DOHH2 (cell line): ENCODE measurements at regions not wholly inside any gene's neighbourhood (a gene's known extent, or its start where the extent isn't known, plus 50 kb on each side); places are given as distances from the start of the nearest gene placed in this dataset.

Source experiments
- H3F3A ChIP-seq: fragments of 200-600 bp; sonication (generic), shearing (Covaris generic); 2 replicates; pipeline ENCODE4 v1.6.0; 2016; ENCODE audit warnings: antibody characterized with exemption, mild to moderate bottlenecking; ENCODE audit not compliant: control insufficient read depth, insufficient read depth
- H3K27ac ChIP-seq: fragments of 200-600 bp; sonication (generic); 2 replicates; pipeline ENCODE4 v1.5.1; 2014; ENCODE audit warnings: low read depth, mild to moderate bottlenecking, low read length, moderate library complexity
- H3K27me3 ChIP-seq: fragments of 200-600 bp; sonication (generic); 2 replicates; pipeline ENCODE4 v1.6.1; 2014; ENCODE audit warnings: mild to moderate bottlenecking, low read length, mixed read lengths; ENCODE audit not compliant: control insufficient read depth
- H3K36me3 ChIP-seq: fragments of 200-600 bp; sonication (generic); 2 replicates; pipeline ENCODE4 v1.6.1; 2014; ENCODE audit warnings: mild to moderate bottlenecking, low read length, moderate library complexity, mixed read lengths; ENCODE audit not compliant: control insufficient read depth
- H3K4me1 ChIP-seq: fragments of 200-600 bp; sonication (generic); 2 replicates; pipeline ENCODE4 v1.6.1; 2014; ENCODE audit warnings: mild to moderate bottlenecking, low read length, mixed read lengths; ENCODE audit not compliant: control insufficient read depth
- H3K4me2 ChIP-seq: fragments of 200-600 bp; sonication (generic); 2 replicates; pipeline ENCODE4 v1.6.0; 2014; ENCODE audit warnings: mild to moderate bottlenecking, low read length, moderate library complexity
- H3K4me3 ChIP-seq: fragments of 200-600 bp; sonication (generic); 2 replicates; pipeline ENCODE4 v1.5.1; 2014; ENCODE audit warnings: mild to moderate bottlenecking, low read length, mixed read lengths
- H3K79me2 ChIP-seq: fragments of 200-600 bp; sonication (generic); 2 replicates; pipeline ENCODE4 v1.6.1; 2014; ENCODE audit warnings: mild to moderate bottlenecking, low read length, mixed read lengths; ENCODE audit not compliant: control insufficient read depth
- H3K9me2 ChIP-seq: fragments of 200-600 bp; sonication (generic); replicated peaks from 2 replicates; pipeline ENCODE4 v1.6.1; 2014; ENCODE audit warnings: mild to moderate bottlenecking, low read length, mixed read lengths; ENCODE audit not compliant: control insufficient read depth
- H3K9me3 ChIP-seq: fragments of 200-600 bp; sonication (generic); 2 replicates; pipeline ENCODE4 v1.6.1; 2014; ENCODE audit warnings: antibody characterized with exemption, low read length, mixed read lengths; ENCODE audit not compliant: control insufficient read depth, insufficient read depth
- H4K20me1 ChIP-seq: fragments of 200-600 bp; sonication (generic); 2 replicates; pipeline ENCODE4 v1.6.0; 2014; ENCODE audit warnings: low read depth, mild to moderate bottlenecking, antibody characterized with exemption, low read length, moderate library complexity; ENCODE audit not compliant: control insufficient read depth, insufficient read depth
- EZH2phosphoT487 ChIP-seq: fragments of 200-600 bp; sonication (generic); IDR thresholded peaks from 2 replicates; pipeline ENCODE4 v1.6.1; 2017; ENCODE audit warnings: borderline replicate concordance, mild to moderate bottlenecking, antibody characterized with exemption, low read length, moderate library complexity, mixed read lengths
- TF ChIP-seq, protein P1 (sequence below): fragments of 200-600 bp; sonication (generic); IDR thresholded peaks from one replicate; pipeline ENCODE4 v1.5.1; 2014; ENCODE audit warnings: antibody characterized with exemption, mild to moderate bottlenecking, low read depth, low read length; ENCODE audit not compliant: poor library complexity, severe bottlenecking

DNA sequence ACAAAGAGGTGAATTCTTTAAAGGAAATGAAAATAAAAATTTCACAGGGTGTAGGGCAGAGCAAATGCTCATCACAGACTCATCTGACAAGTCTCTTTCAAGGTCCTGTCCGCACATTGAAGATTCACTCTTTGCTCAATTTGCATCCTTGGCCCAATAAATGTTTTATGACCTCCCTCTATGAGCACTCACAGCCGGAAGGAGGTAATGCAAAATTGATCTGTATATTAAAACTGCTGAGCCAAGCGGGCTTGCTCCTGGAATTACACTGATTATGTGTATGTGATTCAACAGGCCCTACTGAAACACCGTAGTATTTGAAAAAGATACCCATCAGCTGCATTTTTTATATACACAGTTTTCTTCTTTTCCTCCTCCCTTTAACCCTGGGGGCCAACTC is 246.8 kb downstream of the IZUMO3 start:
- H3K36me3 ChIP-seq, result no peaks in the 10 kb centered on the region
- no peak overlapping the region for H3K27ac ChIP-seq
- no peaks in the 10 kb centered on the region for H4K20me1 ChIP-seq

DNA sequence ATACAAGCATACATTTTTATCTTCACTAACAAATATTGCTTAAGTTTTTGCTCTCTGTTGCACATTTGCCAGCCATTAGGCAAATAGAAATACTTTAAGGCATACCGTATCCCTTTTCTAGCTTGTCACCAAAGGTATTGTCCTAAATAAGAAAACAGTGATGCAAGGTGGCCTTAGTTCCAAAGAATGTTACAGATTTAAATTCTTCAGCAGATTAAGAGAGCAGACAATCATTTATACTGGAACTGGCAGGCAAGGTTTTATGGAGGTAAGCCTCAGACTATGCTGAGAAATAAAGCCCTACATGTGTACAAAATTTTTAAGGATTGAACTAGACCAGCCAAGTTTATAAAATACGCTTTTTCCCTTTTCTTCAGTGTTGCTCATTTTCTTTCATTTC is 247.8 kb downstream of the IZUMO3 start:
- H3K79me2 ChIP-seq, result no peaks in the 10 kb centered on the region

More for the DNA sequence above, 246.8 kb downstream of the IZUMO3 start:
- H3K4me1 ChIP-seq, result no peaks in the 10 kb centered on the region
- no peak overlapping the region for H3K4me2 ChIP-seq
- no peaks in the 10 kb centered on the region for H3K27me3 ChIP-seq
- no peaks in the 10 kb centered on the region for H3K9me2 ChIP-seq
- H3K79me2 ChIP-seq, result no peaks in the 10 kb centered on the region
- no peaks in the 10 kb centered on the region for H3K9me3 ChIP-seq
- H3F3A ChIP-seq, result no peaks in the 10 kb centered on the region
- TF ChIP-seq EZH2phosphoT487, result no peak
- TF ChIP-seq, protein P1, sequence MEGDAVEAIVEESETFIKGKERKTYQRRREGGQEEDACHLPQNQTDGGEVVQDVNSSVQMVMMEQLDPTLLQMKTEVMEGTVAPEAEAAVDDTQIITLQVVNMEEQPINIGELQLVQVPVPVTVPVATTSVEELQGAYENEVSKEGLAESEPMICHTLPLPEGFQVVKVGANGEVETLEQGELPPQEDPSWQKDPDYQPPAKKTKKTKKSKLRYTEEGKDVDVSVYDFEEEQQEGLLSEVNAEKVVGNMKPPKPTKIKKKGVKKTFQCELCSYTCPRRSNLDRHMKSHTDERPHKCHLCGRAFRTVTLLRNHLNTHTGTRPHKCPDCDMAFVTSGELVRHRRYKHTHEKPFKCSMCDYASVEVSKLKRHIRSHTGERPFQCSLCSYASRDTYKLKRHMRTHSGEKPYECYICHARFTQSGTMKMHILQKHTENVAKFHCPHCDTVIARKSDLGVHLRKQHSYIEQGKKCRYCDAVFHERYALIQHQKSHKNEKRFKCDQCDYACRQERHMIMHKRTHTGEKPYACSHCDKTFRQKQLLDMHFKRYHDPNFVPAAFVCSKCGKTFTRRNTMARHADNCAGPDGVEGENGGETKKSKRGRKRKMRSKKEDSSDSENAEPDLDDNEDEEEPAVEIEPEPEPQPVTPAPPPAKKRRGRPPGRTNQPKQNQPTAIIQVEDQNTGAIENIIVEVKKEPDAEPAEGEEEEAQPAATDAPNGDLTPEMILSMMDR, result no peak
- H3K4me3 ChIP-seq, result no peak overlapping the region

GRCh38 chr9:24296124-24296523 is 249.6 kb downstream of the IZUMO3 start:
- Histone ChIP-seq H3K4me1 (no peaks in the 10 kb centered on the region), H3K4me3 (no peak overlapping the region), H3K79me2 (no peaks in the 10 kb centered on the region), H4K20me1 (no peaks in the 10 kb centered on the region), H3K27me3 (no peaks in the 10 kb centered on the region), H3K9me2 (no peaks in the 10 kb centered on the region), H3F3A (no peaks in the 10 kb centered on the region), H3K9me3 (no peaks in the 10 kb centered on the region), H3K4me2 (no peak overlapping the region), H3K27ac (no peak overlapping the region), H3K36me3 (no peaks in the 10 kb centered on the region)
- TF ChIP-seq EZH2phosphoT487, result no peak
- TF ChIP-seq, protein P1, result no peak

More for the DNA sequence above, 247.8 kb downstream of the IZUMO3 start:
- Histone ChIP-seq H3K9me3 (no peaks in the 10 kb centered on the region), H3K9me2 (no peaks in the 10 kb centered on the region), H3K4me1 (no peaks in the 10 kb centered on the region), H3K27ac (no peak overlapping the region), H4K20me1 (no peaks in the 10 kb centered on the region), H3K27me3 (no peaks in the 10 kb centered on the region), H3F3A (no peaks in the 10 kb centered on the region), H3K4me3 (no peak overlapping the region), H3K4me2 (no peak overlapping the region), H3K36me3 (no peaks in the 10 kb centered on the region)
- no peak for TF ChIP-seq EZH2phosphoT487
- TF ChIP-seq, protein P1, result no peak
